ENCODE measurements at regions not wholly inside any gene's neighbourhood (a gene's known extent, or its start where the extent isn't known, plus 50 kb on each side); places are given as distances from the start of the nearest gene placed in this dataset.

GRCh38 chr3:23665741-23666140 lies 140.0 kb upstream of the UBE2E1 start:
- TF ChIP-seq, protein P1, sequence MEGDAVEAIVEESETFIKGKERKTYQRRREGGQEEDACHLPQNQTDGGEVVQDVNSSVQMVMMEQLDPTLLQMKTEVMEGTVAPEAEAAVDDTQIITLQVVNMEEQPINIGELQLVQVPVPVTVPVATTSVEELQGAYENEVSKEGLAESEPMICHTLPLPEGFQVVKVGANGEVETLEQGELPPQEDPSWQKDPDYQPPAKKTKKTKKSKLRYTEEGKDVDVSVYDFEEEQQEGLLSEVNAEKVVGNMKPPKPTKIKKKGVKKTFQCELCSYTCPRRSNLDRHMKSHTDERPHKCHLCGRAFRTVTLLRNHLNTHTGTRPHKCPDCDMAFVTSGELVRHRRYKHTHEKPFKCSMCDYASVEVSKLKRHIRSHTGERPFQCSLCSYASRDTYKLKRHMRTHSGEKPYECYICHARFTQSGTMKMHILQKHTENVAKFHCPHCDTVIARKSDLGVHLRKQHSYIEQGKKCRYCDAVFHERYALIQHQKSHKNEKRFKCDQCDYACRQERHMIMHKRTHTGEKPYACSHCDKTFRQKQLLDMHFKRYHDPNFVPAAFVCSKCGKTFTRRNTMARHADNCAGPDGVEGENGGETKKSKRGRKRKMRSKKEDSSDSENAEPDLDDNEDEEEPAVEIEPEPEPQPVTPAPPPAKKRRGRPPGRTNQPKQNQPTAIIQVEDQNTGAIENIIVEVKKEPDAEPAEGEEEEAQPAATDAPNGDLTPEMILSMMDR (IDR thresholded peaks at IDR 0.05): no peak
- TF ChIP-seq POLR2A (IDR thresholded peaks at IDR 0.05): no peak
